Gastrocnemius medialis (tissue), 4 donors: ENCODE measurements at regions not wholly inside any gene's neighbourhood (a gene's known extent, or its start where the extent isn't known, plus 50 kb on each side); places are given as distances from the start of the nearest gene placed in this dataset.

Experiments used
- CTCF ChIP-seq, 5 experiments: fragments of 450-650 bp in 3 of 5; fragments of 200-600 bp in 2 of 5; sonication (generic) in 2 of 5; IDR thresholded peaks in 4 of 5; conservative IDR thresholded peaks in 1 of 5; 1 replicate in 4 of 5; 2 replicates in 1 of 5; pipeline ENCODE4 v1.5.1; 2016 to 2019; ENCODE audit warnings: antibody characterized with exemption in 5 of 5, mild to moderate bottlenecking in 3 of 5, moderate library complexity in 3 of 5
- POLR2A ChIP-seq, 2 donors: fragments of 450-650 bp; IDR thresholded peaks; one replicate each; pipeline ENCODE4 v1.6.1; 2017; ENCODE audit warnings: antibody characterized with exemption in 2 of 2, mild to moderate bottlenecking in 2 of 2, moderate library complexity in 2 of 2

- TF ChIP-seq CTCF (IDR thresholded peaks at IDR 0.05 in 4 of 5, conservative IDR thresholded peaks at IDR 0.05 in 1 of 5) (no peak), POLR2A (IDR thresholded peaks at IDR 0.05) (no peak)
Measured at GRCh38 chr13:90776051-90776748, 571.3 kb upstream of the MIR17HG start.
